Upper lobe of left lung (tissue), 4 donors: ENCODE measurements at regions not wholly inside any gene's neighbourhood (a gene's known extent, or its start where the extent isn't known, plus 50 kb on each side); places are given as distances from the start of the nearest gene placed in this dataset.

ENCODE experiments used
- POLR2A ChIP-seq, 4 donors: fragments of 450-650 bp; IDR thresholded peaks; one replicate each; pipeline ENCODE4 v1.5.1; 2016 to 2017; ENCODE audit warnings: antibody characterized with exemption in 4 of 4, mild to moderate bottlenecking in 2 of 4
- POLR2AphosphoS5 ChIP-seq, 2 donors: sonication (generic); formaldehyde crosslinking; IDR thresholded peaks; one replicate each; pipeline ENCODE4 v1.5.1; 2017; ENCODE audit warnings: antibody characterized with exemption in 2 of 2

DNA sequence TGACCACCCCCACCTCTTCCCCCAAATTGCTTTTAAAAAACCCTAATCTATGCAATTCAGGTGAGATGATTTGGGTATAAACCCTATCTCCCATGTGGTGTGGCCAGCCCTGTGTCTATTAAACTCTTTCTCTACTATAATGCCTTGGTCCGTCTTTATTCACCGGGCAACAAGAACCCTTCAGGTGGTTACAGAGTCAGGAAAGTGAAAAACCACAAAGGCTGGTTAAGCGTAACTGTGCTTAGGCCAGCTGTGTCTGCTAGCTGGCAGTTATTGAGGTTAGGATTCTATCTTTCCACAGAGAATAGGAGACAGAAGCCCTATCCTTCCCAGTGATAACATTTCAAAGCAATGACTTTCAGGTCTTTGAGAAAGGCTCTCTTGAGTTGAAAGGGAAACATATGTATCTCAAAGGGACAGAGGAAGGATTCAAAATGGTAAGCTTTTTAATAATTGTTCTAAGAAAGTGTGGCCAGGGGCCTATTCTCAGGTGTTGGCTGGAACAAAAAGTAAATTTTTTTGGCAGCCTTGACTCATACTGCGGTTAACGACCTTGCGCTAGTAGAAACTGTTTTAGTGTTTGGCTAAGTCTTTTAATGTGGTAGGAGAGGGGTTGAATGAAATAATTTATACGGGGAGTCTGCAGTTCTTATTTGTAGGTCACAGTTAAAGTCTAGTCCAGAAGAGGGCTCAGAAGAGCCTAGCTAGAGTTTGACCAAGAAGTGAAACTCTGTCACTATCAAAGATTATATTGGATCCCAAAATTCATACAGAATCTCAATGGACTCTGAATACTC lies 89.0 kb downstream of the NPAP1 start:
- TF ChIP-seq POLR2A (IDR thresholded peaks at IDR 0.05) (no peak), POLR2AphosphoS5 (IDR thresholded peaks at IDR 0.05) (no peak)
